CD4-positive, alpha-beta T cell (primary cell): ENCODE measurements at regions not wholly inside any gene's neighbourhood (a gene's known extent, or its start where the extent isn't known, plus 50 kb on each side); places are given as distances from the start of the nearest gene placed in this dataset.

Experiments used
- ATAC-seq: fragments of 200-7000 bp; cut with Tn5 transposase; one replicate; pipeline ENCODE4 v1.10.0; 2022; ENCODE audit warnings: mild to moderate bottlenecking; ENCODE audit not compliant: poor library complexity
- CTCF ChIA-PET: fragments of 350-600 bp; sonication (Branson Sonifier 250); formaldehyde crosslinking; loops from one replicate; lab custom pipeline; 2021; ENCODE audit warnings: antibody characterized with exemption, inconsistent platforms; lab: Charles Lee
- POLR2A ChIA-PET: fragments of 350-600 bp; sonication (Branson Sonifier 250); formaldehyde crosslinking; loops from one replicate; lab custom pipeline; 2021; ENCODE audit warnings: antibody characterized with exemption, inconsistent platforms; lab: Charles Lee
- DNase-seq, 14 experiments: peaks; one replicate each; pipeline ENCODE4 v3.0.0-alpha.2; 2013 to 2020; ENCODE audit warnings: mixed read lengths in 2 of 14
- H3K27ac ChIP-seq, 2 donors: one replicate each; pipeline versions ENCODE4 v1.5.1 to v1.7.0; 2013; ENCODE audit warnings: low read length in 2 of 2, low read depth in 1 of 2, mild to moderate bottlenecking in 1 of 2
- H3K27me3 ChIP-seq, 2 experiments: 1 replicate in 1 of 2; 2 replicates in 1 of 2; pipeline versions ENCODE4 v1.6.1 to v1.7.0; 2013; ENCODE audit warnings: low read length in 2 of 2, control low read depth in 1 of 2, mild to moderate bottlenecking in 1 of 2, moderate library complexity in 1 of 2; ENCODE audit not compliant: insufficient read depth in 2 of 2, control insufficient read depth in 1 of 2
- H3K36me3 ChIP-seq: one replicate; pipeline ENCODE4 v1.6.1; 2013; ENCODE audit warnings: low read length, control low read depth; ENCODE audit not compliant: insufficient read depth
- H3K4me1 ChIP-seq: one replicate; pipeline ENCODE4 v1.6.1; 2013; ENCODE audit warnings: low read length, control low read depth; ENCODE audit not compliant: insufficient read depth
- H3K4me3 ChIP-seq: one replicate; pipeline ENCODE4 v1.5.1; 2013; ENCODE audit warnings: mild to moderate bottlenecking, low read length, moderate library complexity
- H3K9me3 ChIP-seq, 2 experiments: 1 replicate in 1 of 2; 2 replicates in 1 of 2; pipeline versions ENCODE4 v1.6.1 to v1.7.0; 2013; ENCODE audit warnings: low read length in 2 of 2, mild to moderate bottlenecking in 2 of 2, control low read depth in 1 of 2, moderate library complexity in 1 of 2; ENCODE audit not compliant: control insufficient read depth in 1 of 2, insufficient read depth in 1 of 2
- H3K27ac Mint-ChIP-seq: one replicate; pipeline ENCODE4 v1.8.0; 2020; ENCODE audit warnings: mixed read lengths
- H3K27me3 Mint-ChIP-seq: one replicate; pipeline ENCODE4 v1.8.0; 2021; ENCODE audit warnings: mixed read lengths
- H3K36me3 Mint-ChIP-seq: one replicate; pipeline ENCODE4 v1.8.0; 2021; ENCODE audit warnings: low read depth, mixed read lengths
- H3K4me1 Mint-ChIP-seq: one replicate; pipeline ENCODE4 v1.8.0; 2021; ENCODE audit warnings: low read depth, mixed read lengths
- H3K4me3 Mint-ChIP-seq: one replicate; pipeline ENCODE4 v1.8.0; 2020; ENCODE audit warnings: mild to moderate bottlenecking, mixed read lengths
- H3K9me3 Mint-ChIP-seq: one replicate; pipeline ENCODE4 v1.8.0; 2020; ENCODE audit warnings: mixed read lengths
- CTCF ChIP-seq: fragments of 200-600 bp; IDR thresholded peaks from one replicate; pipeline ENCODE4 v1.8.0; 2022; ENCODE audit warnings: antibody characterized with exemption, mild to moderate bottlenecking
- intact Hi-C, 2 experiments: fragments of 100-400 bp; cut with DNase I in 1 of 2; cut with micrococcal nuclease in 1 of 2; formaldehyde crosslinking; loops; one replicate each; pipeline versions ENCODE4 v1.15.1 to v1.9.0; 2023 to 2025; cut with DNase I, micrococcal nuclease

- POLR2A ChIA-PET, result no interaction called here
- peaks cover 70% of the 10 kb centered on the region for H3K4me1 ChIP-seq
These were observed 245.3 kb downstream of the BCOR start for GRCh38 chrX:39852491-39852890.

GRCh38 chrX:39853417-39854030 is 244.2 kb downstream of the BCOR start:
- no peaks in the 10 kb centered on the region for H3K36me3 Mint-ChIP-seq
- no peaks in the 10 kb centered on the region for H3K9me3 Mint-ChIP-seq
- no peak for ATAC-seq
- ChIA-PET CTCF (interaction anchor here (1.2 to 3.0 kb wide), 3 partner anchors 17 to 123 kb away, joined by 3 to 8 read pairs (median 3); no protein-coding TSS in a partner anchor), POLR2A (interaction anchor here (0.6 to 2.2 kb wide), 3 partner anchors 300 to 623 kb away, joined by 4 to 11 read pairs (median 8); no protein-coding TSS in a partner anchor)
- peak overlapping the region; percentile 44 for H3K4me3 ChIP-seq
- H3K4me3 Mint-ChIP-seq, result peak overlapping the region; percentile 60
- DNase-seq, result no peak
- no peaks in the 10 kb centered on the region for H3K9me3 ChIP-seq
- no peaks in the 10 kb centered on the region for H3K27me3 ChIP-seq
- H3K4me1 ChIP-seq, result peaks cover 70% of the 10 kb centered on the region
- H3K4me1 Mint-ChIP-seq, result peaks cover 65% of the 10 kb centered on the region
- H3K27me3 Mint-ChIP-seq, result no peaks in the 10 kb centered on the region
- H3K27ac ChIP-seq, result peak overlapping the region in 1 of 2 donors; percentile 92
- H3K27ac Mint-ChIP-seq, result peak overlapping the region; percentile 96
- no peaks in the 10 kb centered on the region for H3K36me3 ChIP-seq
- intact Hi-C loops, result loop anchor here (2.0 to 5.0 kb wide), 3 partner anchors 36 to 121 kb away; no protein-coding TSS in a partner anchor
- TF ChIP-seq CTCF, result no peak

More at GRCh38 chrX:39852491-39852890, 245.3 kb downstream of the BCOR start:
- Mint-ChIP-seq H3K9me3 (no peaks in the 10 kb centered on the region), H3K27ac (peak overlapping the region; percentile 77), H3K36me3 (no peaks in the 10 kb centered on the region), H3K4me3 (peak overlapping the region; percentile 42), H3K27me3 (no peaks in the 10 kb centered on the region), H3K4me1 (peaks cover 65% of the 10 kb centered on the region)
- Histone ChIP-seq H3K27me3 (no peaks in the 10 kb centered on the region), H3K36me3 (no peaks in the 10 kb centered on the region), H3K4me3 (no peak overlapping the region), H3K27ac (no peak overlapping the region), H3K9me3 (no peaks in the 10 kb centered on the region)
- intact Hi-C loops, result loop anchor here in 1 of 2 experiments (5.0 kb wide), 2 partner anchors 35 to 120 kb away; no protein-coding TSS in a partner anchor
- no peak for DNase-seq
- TF ChIP-seq CTCF, result no peak
- CTCF ChIA-PET, result no interaction called here
- ATAC-seq, result no peak

- ChIA-PET CTCF (interaction anchor here (0.5 to 3.0 kb wide), 15 partner anchors 12 to 1260 kb away, joined by 3 to 11 read pairs (median 3); no protein-coding TSS in a partner anchor), POLR2A (interaction anchor here (0.8 to 2.2 kb wide), 15 partner anchors 11 to 322 kb away, joined by 3 to 11 read pairs (median 5); partner anchors contain the start of gene BCOR)
- intact Hi-C loops, result loop anchor here (1.0 to 5.0 kb wide), 6 partner anchors 38 to 320 kb away; partner anchors contain the start of gene BCOR (in 1 of the 2)
- TF ChIP-seq CTCF, result no peak
- ATAC-seq (peak; percentile 86), DNase-seq (peak; percentile 55 to 93 (median 66))
- no peaks in the 10 kb centered on the region for H3K36me3 Mint-ChIP-seq
- H3K4me3 Mint-ChIP-seq, result peak overlapping the region; percentile 82
- H3K9me3 ChIP-seq, result no peaks in the 10 kb centered on the region
- no peaks in the 10 kb centered on the region for H3K27me3 ChIP-seq
- no peaks in the 10 kb centered on the region for H3K27me3 Mint-ChIP-seq
- H3K4me1 ChIP-seq, result peaks cover 79% of the 10 kb centered on the region
- H3K4me3 ChIP-seq, result peak overlapping the region; percentile 44
- H3K4me1 Mint-ChIP-seq, result peaks cover 68% of the 10 kb centered on the region
- H3K9me3 Mint-ChIP-seq, result no peaks in the 10 kb centered on the region
- H3K36me3 ChIP-seq, result no peaks in the 10 kb centered on the region
- H3K27ac Mint-ChIP-seq, result peak overlapping the region; percentile 96
- peak overlapping the region; percentile 92 to 97 for H3K27ac ChIP-seq
These were observed 242.7 kb downstream of the BCOR start for GRCh38 chrX:39854772-39855747.
